K562 (cell line): ENCODE measurements at regions not wholly inside any gene's neighbourhood (a gene's known extent, or its start where the extent isn't known, plus 50 kb on each side); places are given as distances from the start of the nearest gene placed in this dataset.

Source experiments
- ATAC-seq: fragments of 200-7000 bp; cut with Tn5 transposase; 3 replicates; pipeline ENCODE4 v1.9.1; 2020; ENCODE audit warnings: moderate library complexity
- BruUV-seq: library from RNA; stranded (reverse); fragments of 400-500 nt; replicated peaks from 2 replicates; lab custom pipeline; 2021; lab: Mats Ljungman, UMichigan
- CTCF ChIA-PET: fragments of 300-600 bp; formaldehyde crosslinking; extraction: SDS; loops from one replicate; lab custom pipeline; 2021; ENCODE audit warnings: low intra/inter-chr PET ratio; lab: Yijun Ruan, JAX
- POLR2A ChIA-PET: fragments of 300-600, 350-650 bp; sonication (Branson Sonifier 250); formaldehyde crosslinking; extraction: SDS; loops from one replicate; lab custom pipeline; 2021; ENCODE audit warnings: antibody characterized with exemption, inconsistent platforms; lab: Yijun Ruan, JAX
- DNase-seq, 4 experiments: peaks; one replicate each; pipeline versions ENCODE4 v3.0.0 to v3.0.0-alpha.2; 2011 to 2018; ENCODE audit warnings: low spot score in 3 of 4, mixed read lengths in 3 of 4; ENCODE audit errors: extremely low read depth in 1 of 4
- FAIRE-seq: peaks from 2 replicates; lab custom pipeline; 2011; peaks lifted over from hg19 to GRCh38; lab: Jason Lieb, UNC
- H2AFZ ChIP-seq: 2 replicates; pipeline ENCODE4 v1.6.0; 2011; ENCODE audit warnings: low read depth, low read length, control low read depth, inconsistent platforms
- H3K27ac ChIP-seq: fragments of 200-600 bp; 3 replicates; pipeline ENCODE4 v1.8.0; 2011; ENCODE audit warnings: low read depth, mild to moderate bottlenecking, control low read depth, inconsistent platforms, low read length, moderate library complexity, mixed read lengths; ENCODE audit errors: extremely low read depth
- H3K27me3 ChIP-seq, 2 experiments: fragments of 300-600 bp in 1 of 2; 2 replicates in 1 of 2; 3 replicates in 1 of 2; pipeline versions ENCODE4 v1.6.0 to v1.8.0; 2011; ENCODE audit warnings: inconsistent platforms in 2 of 2, low read length in 2 of 2, mild to moderate bottlenecking in 1 of 2, mixed read lengths in 1 of 2, moderate library complexity in 1 of 2; ENCODE audit not compliant: control insufficient read depth in 2 of 2, insufficient read depth in 2 of 2
- H3K36me3 ChIP-seq: fragments of 300-600 bp; 3 replicates; pipeline ENCODE4 v1.8.0; 2011; ENCODE audit warnings: mild to moderate bottlenecking, low read length, inconsistent platforms; ENCODE audit not compliant: control insufficient read depth, insufficient read depth
- H3K4me1 ChIP-seq, 2 experiments: fragments of 200-600 bp in 1 of 2; replicated peaks in 1 of 2; 2 replicates in 1 of 2; 3 replicates in 1 of 2; pipeline versions ENCODE4 v1.5.1 to v1.8.0; 2011; ENCODE audit warnings: inconsistent platforms in 2 of 2, low read length in 2 of 2, mild to moderate bottlenecking in 1 of 2, mixed read lengths in 1 of 2, moderate library complexity in 1 of 2; ENCODE audit not compliant: control insufficient read depth in 2 of 2, insufficient read depth in 2 of 2
- H3K4me2 ChIP-seq: 2 replicates; pipeline ENCODE4 v1.6.1; 2011; ENCODE audit warnings: low read length, control low read depth, inconsistent platforms, mixed read lengths; ENCODE audit not compliant: insufficient read depth
- H3K4me3 ChIP-seq: fragments of 200-600 bp; sonication (generic), shearing (Covaris generic); 2 replicates; pipeline ENCODE4 v1.5.1; 2016; ENCODE audit warnings: control low read depth, inconsistent platforms
- H3K79me2 ChIP-seq: fragments of 200-600 bp; 3 replicates; pipeline ENCODE4 v1.8.0; 2011; ENCODE audit warnings: low read length, inconsistent platforms; ENCODE audit not compliant: control insufficient read depth, insufficient read depth
- H3K9ac ChIP-seq, 2 experiments: 2 replicates each; pipeline versions ENCODE4 v1.6.0 to v1.6.1; 2011; ENCODE audit warnings: low read depth in 2 of 2, low read length in 2 of 2, control low read depth in 1 of 2, inconsistent platforms in 1 of 2, mild to moderate bottlenecking in 1 of 2, mixed read lengths in 1 of 2; ENCODE audit not compliant: insufficient read depth in 1 of 2
- H3K9me1 ChIP-seq: one replicate; pipeline ENCODE4 v1.6.0; 2011; ENCODE audit warnings: inconsistent platforms, mild to moderate bottlenecking, low read length, moderate library complexity; ENCODE audit not compliant: control insufficient read depth, insufficient read depth
- H3K9me3 ChIP-seq: replicated peaks from 2 replicates; pipeline ENCODE4 v1.5.1; 2011; ENCODE audit warnings: low read depth, low read length, inconsistent platforms; ENCODE audit not compliant: control insufficient read depth, insufficient read depth
- H4K20me1 ChIP-seq: replicated peaks from 2 replicates; pipeline ENCODE4 v1.6.1; 2011; ENCODE audit warnings: low read length, inconsistent platforms, mixed read lengths; ENCODE audit not compliant: control insufficient read depth, insufficient read depth
- HNRNPUL1 ChIP-seq: fragments of 200-400 bp; formaldehyde crosslinking; IDR thresholded peaks from 2 replicates; pipeline ENCODE4 v1.6.1; 2017; ENCODE audit warnings: low read length
- TEAD4 ChIP-seq, 2 experiments: sonication (generic) in 1 of 2; formaldehyde crosslinking in 1 of 2; IDR thresholded peaks; 2 replicates each; pipeline versions ENCODE4 v1.6.1 to v1.8.0; 2012 to 2022; ENCODE audit warnings: borderline replicate concordance in 1 of 2, inconsistent platforms in 1 of 2, low read length in 1 of 2, mild to moderate bottlenecking in 1 of 2, missing genetic modification reagents in 1 of 2
- ZNF75A ChIP-seq: fragments of 450-650 bp; formaldehyde crosslinking; IDR thresholded peaks from 2 replicates; pipeline ENCODE4 v1.4.0; 2020; ENCODE audit warnings: mild to moderate bottlenecking
- WGBS: fragments of 100-300 bp; shearing (Covaris generic); methylation state at CpG from one replicate; pipeline ENCODE4 v1.1.6; 2016; ENCODE audit warnings: low coverage, mixed read lengths; ENCODE audit not compliant: insufficient coverage; ENCODE audit errors: missing lambda C conversion rate; 5-methylcytosine and 5-hydroxymethylcytosine counted together
- in situ Hi-C: fragments of 300-500 bp; cut with MboI; formaldehyde crosslinking; loops from 4 replicates; pipeline ENCODE4 v1.15.0; 2018; ENCODE audit warnings: inconsistent platforms, mixed read lengths
- intact Hi-C: fragments of 100-400 bp; cut with micrococcal nuclease; formaldehyde crosslinking; loops from 2 replicates; pipeline ENCODE4 v1.14.2; 2022
- TF ChIP-seq, protein P1 (sequence below): sonication (generic); formaldehyde crosslinking; IDR thresholded peaks from 2 replicates; pipeline ENCODE4 v1.8.0; 2022; ENCODE audit warnings: mild to moderate bottlenecking, missing genetic modification reagents, borderline replicate concordance
- TF ChIP-seq, protein P2 (sequence below): sonication (generic); formaldehyde crosslinking; IDR thresholded peaks from 2 replicates; pipeline ENCODE4 v1.8.0; 2022; ENCODE audit warnings: mild to moderate bottlenecking, low read depth, missing genetic modification reagents
- TF ChIP-seq, protein P3 (sequence below), 2 experiments: fragments of 450-650 bp; IDR thresholded peaks; 2 replicates each; pipeline ENCODE4 v1.6.1; 2016; ENCODE audit warnings: mild to moderate bottlenecking in 2 of 2, borderline replicate concordance in 1 of 2, low read depth in 1 of 2, moderate library complexity in 1 of 2
- TF ChIP-seq, protein P4 (sequence below): fragments of 250-450 bp; sonication (Bioruptor Pico); IDR thresholded peaks from 2 replicates; pipeline ENCODE4 v1.4.0; 2020; ENCODE audit warnings: borderline replicate concordance

DNA sequence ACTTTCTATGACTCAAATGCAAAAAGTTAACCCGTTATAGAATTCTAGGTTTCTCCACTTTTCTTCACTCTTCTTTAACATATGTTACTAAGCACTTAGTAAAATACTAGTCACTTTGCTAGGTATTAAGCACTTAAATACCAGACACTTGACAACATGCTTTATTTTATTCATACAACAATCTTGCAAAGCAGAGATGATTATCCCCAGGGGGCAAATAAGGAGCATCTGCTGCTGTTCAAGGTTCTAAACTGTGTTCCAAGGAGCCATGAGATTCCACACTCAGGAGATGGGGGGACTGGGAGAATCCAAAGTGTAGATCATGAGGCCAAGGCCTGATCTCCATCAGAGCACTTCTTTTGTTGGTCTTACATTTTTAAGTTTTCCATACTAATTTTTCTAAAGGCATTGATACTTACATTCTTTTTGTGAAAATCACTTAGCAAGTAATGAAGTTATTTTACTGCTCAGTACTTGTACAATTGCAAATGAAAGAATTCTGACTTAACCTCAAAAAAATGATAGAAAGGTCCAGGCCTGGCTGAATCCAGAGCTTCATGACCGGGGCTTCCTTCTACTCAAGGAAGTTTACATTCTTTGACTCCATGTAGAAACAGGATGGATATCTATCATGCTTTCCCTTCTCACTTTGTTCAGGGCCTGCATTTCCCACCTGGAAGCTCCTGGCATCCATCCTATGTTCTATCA, 504.4 kb upstream of the WWC1 start:
- ChIA-PET POLR2A (no interaction called here), CTCF (no interaction called here)
- Histone ChIP-seq H3K4me3 (no peak overlapping the region), H3K4me1 (no peaks in the 10 kb centered on the region), H2AFZ (no peak overlapping the region), H3K79me2 (no peaks in the 10 kb centered on the region), H3K27me3 (no peaks in the 10 kb centered on the region), H3K9me1 (no peaks in the 10 kb centered on the region), H3K9me3 (no peaks in the 10 kb centered on the region), H3K36me3 (no peaks in the 10 kb centered on the region), H3K27ac (no peak overlapping the region), H3K4me2 (no peak overlapping the region), H4K20me1 (no peaks in the 10 kb centered on the region), H3K9ac (no peak overlapping the region)
- ATAC-seq, result no peak
- intact Hi-C loops (no loop called here), in situ Hi-C loops (no loop called here)
- no peak for FAIRE-seq
- DNase-seq, result no peak
- BruUV-seq, result no TSS peak
- WGBS, result 0% methylated on average over 2 of the region's 2 CpGs
- TF ChIP-seq TEAD4 (IDR thresholded peaks at IDR 0.05; ENCODE audit: low read length) (no peak), TEAD4 (CRISPR knock-in tag; IDR thresholded peaks at IDR 0.05; ENCODE audit: borderline replicate concordance) (no peak), ZNF75A (CRISPR knock-in tag) (no peak), HNRNPUL1 (no peak)
- TF ChIP-seq, protein P1, sequence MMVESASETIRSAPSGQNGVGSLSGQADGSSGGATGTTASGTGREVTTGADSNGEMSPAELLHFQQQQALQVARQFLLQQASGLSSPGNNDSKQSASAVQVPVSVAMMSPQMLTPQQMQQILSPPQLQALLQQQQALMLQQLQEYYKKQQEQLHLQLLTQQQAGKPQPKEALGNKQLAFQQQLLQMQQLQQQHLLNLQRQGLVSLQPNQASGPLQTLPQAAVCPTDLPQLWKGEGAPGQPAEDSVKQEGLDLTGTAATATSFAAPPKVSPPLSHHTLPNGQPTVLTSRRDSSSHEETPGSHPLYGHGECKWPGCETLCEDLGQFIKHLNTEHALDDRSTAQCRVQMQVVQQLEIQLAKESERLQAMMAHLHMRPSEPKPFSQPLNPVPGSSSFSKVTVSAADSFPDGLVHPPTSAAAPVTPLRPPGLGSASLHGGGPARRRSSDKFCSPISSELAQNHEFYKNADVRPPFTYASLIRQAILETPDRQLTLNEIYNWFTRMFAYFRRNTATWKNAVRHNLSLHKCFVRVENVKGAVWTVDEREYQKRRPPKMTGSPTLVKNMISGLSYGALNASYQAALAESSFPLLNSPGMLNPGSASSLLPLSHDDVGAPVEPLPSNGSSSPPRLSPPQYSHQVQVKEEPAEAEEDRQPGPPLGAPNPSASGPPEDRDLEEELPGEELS (CRISPR knock-in tag), result no peak
- TF ChIP-seq, protein P2, sequence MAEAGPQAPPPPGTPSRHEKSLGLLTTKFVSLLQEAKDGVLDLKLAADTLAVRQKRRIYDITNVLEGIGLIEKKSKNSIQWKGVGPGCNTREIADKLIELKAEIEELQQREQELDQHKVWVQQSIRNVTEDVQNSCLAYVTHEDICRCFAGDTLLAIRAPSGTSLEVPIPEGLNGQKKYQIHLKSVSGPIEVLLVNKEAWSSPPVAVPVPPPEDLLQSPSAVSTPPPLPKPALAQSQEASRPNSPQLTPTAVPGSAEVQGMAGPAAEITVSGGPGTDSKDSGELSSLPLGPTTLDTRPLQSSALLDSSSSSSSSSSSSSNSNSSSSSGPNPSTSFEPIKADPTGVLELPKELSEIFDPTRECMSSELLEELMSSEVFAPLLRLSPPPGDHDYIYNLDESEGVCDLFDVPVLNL (CRISPR knock-in tag), result no peak
- TF ChIP-seq, protein P3, sequence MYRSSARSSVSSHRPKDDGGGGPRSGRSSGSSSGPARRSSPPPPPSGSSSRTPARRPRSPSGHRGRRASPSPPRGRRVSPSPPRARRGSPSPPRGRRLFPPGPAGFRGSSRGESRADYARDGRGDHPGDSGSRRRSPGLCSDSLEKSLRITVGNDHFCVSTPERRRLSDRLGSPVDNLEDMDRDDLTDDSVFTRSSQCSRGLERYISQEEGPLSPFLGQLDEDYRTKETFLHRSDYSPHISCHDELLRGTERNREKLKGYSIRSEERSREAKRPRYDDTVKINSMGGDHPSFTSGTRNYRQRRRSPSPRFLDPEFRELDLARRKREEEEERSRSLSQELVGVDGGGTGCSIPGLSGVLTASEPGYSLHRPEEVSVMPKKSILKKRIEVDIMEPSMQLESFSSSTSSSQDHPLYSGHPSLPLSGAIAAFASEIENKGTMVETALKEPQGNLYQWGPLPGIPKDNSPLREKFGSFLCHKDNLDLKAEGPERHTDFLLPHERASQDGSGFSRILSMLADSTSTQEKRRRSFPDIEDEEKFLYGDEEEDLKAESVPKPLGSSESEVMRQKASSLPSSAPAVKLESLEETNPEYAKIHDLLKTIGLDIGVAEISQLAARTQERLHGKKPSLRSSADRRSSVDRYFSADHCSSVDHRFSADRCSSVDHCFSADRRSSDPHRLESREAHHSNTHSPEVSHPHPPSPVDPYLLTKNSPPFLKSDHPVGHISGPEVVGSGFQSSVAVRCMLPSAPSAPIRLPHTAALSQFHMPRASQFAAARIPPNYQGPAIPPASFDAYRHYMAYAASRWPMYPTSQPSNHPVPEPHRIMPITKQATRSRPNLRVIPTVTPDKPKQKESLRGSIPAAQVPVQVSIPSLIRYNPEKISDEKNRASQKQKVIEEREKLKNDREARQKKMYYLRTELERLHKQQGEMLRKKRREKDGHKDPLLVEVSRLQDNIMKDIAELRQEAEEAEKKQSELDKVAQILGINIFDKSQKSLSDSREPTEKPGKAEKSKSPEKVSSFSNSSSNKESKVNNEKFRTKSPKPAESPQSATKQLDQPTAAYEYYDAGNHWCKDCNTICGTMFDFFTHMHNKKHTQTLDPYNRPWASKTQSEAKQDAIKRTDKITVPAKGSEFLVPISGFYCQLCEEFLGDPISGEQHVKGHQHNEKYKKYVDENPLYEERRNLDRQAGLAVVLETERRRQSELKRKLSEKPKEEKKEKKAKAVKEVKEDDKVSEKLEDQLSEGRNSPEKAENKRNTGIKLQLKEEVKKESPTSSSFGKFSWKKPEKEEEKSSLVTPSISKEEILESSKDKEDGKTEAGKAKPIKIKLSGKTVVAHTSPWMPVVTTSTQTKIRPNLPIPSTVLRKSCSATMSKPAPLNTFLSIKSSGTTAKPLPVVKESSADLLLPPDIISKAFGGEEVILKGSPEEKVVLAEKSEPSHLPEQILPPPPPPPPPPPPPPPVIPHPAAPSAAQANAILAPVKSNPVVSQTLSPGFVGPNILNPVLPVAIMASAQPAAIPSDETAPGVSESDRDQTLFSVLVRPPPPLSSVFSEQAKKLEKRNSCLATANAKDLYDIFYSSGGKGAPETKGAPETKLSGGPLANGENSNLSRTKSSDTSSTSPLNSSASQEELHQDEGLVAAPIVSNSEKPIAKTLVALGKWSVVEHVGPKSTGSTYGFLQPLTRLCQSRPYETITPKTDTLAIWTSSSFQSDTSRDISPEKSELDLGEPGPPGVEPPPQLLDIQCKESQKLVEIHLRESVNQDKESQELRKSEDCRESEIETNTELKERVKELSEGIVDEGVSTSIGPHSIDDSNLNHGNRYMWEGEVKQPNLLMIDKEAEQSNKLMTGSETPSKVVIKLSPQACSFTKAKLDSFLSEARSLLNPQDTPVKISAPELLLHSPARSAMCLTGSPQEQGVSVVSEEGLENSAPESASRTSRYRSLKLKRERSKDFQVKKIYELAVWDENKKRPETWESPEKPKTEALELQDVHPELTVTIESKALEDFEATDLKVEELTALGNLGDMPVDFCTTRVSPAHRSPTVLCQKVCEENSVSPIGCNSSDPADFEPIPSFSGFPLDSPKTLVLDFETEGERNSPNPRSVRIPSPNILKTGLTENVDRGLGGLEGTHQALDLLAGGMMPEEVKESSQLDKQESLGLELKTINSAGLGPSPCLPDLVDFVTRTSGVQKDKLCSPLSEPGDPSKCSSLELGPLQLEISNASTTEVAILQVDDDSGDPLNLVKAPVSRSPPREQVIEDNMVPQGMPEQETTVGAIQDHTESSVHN (IDR thresholded peaks at IDR 0.05; ENCODE audit: borderline replicate concordance in 1 of 2, low read depth in 1 of 2), result no peak
- TF ChIP-seq, protein P4, sequence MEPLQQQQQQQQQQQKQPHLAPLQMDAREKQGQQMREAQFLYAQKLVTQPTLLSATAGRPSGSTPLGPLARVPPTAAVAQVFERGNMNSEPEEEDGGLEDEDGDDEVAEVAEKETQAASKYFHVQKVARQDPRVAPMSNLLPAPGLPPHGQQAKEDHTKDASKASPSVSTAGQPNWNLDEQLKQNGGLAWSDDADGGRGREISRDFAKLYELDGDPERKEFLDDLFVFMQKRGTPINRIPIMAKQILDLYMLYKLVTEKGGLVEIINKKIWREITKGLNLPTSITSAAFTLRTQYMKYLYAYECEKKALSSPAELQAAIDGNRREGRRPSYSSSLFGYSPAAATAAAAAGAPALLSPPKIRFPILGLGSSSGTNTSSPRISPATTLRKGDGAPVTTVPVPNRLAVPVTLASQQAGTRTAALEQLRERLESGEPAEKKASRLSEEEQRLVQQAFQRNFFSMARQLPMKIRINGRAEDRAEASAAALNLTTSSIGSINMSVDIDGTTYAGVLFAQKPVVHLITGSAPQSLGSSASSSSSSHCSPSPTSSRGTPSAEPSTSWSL (CRISPR knock-in tag), result no peak
